HG03565 (cell line): ENCODE measurements at regions not wholly inside any gene's neighbourhood (a gene's known extent, or its start where the extent isn't known, plus 50 kb on each side); places are given as distances from the start of the nearest gene placed in this dataset.
A peak's percentile ranks its signal among the peaks of the same experiment; 100 is the strongest.

Experiments
- ATAC-seq: cut with Tn5 transposase; IDR thresholded peaks from one replicate; pipeline ENCODE4 v1.9.1; 2021; ENCODE audit warnings: mild to moderate bottlenecking, moderate library complexity; ENCODE audit not compliant: unreplicated experiment

GRCh38 chr6:83792846-83793245 is 60.3 kb upstream of the RIPPLY2 start:
- ATAC-seq = no peak

DNA sequence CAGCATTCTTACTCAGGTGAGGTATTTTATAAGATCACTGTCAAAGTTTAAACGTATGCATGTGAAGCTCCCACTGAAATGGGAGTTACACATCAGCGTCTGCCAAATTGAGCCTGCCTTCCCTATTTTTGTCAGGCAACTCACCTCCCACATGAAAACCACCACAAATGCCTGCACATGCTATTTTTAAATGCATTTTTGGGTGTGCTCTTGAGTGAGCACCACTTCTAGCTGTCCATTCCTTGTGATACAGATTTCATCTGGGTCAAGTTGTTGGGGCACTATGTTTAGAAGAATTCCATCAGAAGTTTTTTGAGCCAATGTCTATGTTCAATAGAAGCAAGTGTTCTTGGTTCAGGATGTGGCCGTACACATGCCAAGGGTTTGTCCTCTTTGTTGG is 71.7 kb upstream of the RIPPLY2 start:
- ATAC-seq = no peak

- ATAC-seq = peak; percentile 68
These were observed 62.0 kb upstream of the SNAP91 start for GRCh38 chr6:83770910-83771309.

GRCh38 chr6:83769413-83769812 is 60.5 kb upstream of the SNAP91 start:
- ATAC-seq = no peak

DNA sequence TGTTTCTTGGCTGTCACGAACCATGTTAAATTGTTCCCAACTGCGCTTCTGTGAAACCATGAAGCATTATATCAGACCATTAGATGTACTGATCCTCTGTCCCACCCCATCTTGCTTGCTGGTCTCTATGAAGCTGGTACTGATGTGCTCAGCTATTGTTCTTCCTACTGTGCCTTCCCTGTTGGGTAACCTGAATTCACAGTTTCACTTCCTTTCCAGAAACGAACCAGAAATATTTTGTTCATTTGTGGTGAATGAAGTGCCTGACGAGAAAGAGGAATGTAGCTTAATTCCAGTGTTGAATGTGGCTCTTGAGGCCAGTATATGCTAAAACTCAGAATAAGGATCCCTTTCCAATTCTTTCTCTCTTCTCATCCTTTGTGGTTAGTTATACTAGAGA is 58.1 kb upstream of the SNAP91 start:
- ATAC-seq = no peak
